Loucy (cell line): ENCODE measurements at regions not wholly inside any gene's neighbourhood (a gene's known extent, or its start where the extent isn't known, plus 50 kb on each side); places are given as distances from the start of the nearest gene placed in this dataset.

ENCODE experiments used
- CTCF ChIP-seq: fragments of 200-600 bp; sonication (generic); conservative IDR thresholded peaks from 2 replicates; pipeline ENCODE4 v1.5.1; 2014; ENCODE audit warnings: mild to moderate bottlenecking, antibody characterized with exemption, low read length
- EZH2phosphoT487 ChIP-seq: fragments of 200-600 bp; IDR thresholded peaks from 2 replicates; pipeline ENCODE4 v1.6.1; 2018; ENCODE audit warnings: antibody characterized with exemption, mild to moderate bottlenecking, moderate library complexity, borderline replicate concordance

- TF ChIP-seq CTCF = no peak
- TF ChIP-seq EZH2phosphoT487 = no peak
Observed at GRCh38 chr4:126736133-126736518, 896.6 kb upstream of the INTU start.
